ENCODE measurements at regions not wholly inside any gene's neighbourhood (a gene's known extent, or its start where the extent isn't known, plus 50 kb on each side); places are given as distances from the start of the nearest gene placed in this dataset.

DNA sequence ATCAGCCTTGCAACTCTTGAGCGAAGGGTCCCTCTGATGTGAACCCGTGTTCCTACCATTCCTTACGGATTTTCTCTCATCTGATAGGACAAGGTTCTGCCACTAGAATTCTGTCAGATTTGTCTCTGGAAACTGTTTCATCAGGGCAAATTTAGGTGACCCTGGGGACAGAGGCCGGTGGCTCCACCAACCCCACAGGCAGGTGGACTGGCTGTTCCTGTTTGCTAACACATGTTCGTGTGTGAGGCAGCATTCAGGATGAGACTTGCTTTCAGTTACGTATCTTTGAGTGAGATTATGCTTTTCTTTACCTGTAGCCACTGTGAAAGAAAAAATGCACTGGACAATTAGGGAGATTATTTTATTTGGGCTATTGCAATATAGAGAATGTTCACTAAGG lies 449.9 kb downstream of the INHBA start:
- TF ChIP-seq, protein P1, sequence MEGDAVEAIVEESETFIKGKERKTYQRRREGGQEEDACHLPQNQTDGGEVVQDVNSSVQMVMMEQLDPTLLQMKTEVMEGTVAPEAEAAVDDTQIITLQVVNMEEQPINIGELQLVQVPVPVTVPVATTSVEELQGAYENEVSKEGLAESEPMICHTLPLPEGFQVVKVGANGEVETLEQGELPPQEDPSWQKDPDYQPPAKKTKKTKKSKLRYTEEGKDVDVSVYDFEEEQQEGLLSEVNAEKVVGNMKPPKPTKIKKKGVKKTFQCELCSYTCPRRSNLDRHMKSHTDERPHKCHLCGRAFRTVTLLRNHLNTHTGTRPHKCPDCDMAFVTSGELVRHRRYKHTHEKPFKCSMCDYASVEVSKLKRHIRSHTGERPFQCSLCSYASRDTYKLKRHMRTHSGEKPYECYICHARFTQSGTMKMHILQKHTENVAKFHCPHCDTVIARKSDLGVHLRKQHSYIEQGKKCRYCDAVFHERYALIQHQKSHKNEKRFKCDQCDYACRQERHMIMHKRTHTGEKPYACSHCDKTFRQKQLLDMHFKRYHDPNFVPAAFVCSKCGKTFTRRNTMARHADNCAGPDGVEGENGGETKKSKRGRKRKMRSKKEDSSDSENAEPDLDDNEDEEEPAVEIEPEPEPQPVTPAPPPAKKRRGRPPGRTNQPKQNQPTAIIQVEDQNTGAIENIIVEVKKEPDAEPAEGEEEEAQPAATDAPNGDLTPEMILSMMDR (IDR thresholded peaks at IDR 0.05): no peak
- no peak for TF ChIP-seq EZH2phosphoT487 (IDR thresholded peaks at IDR 0.05)

Measured in neural progenitor cell (in vitro differentiated cells).